ENCODE measurements at regions not wholly inside any gene's neighbourhood (a gene's known extent, or its start where the extent isn't known, plus 50 kb on each side); places are given as distances from the start of the nearest gene placed in this dataset.
A peak's percentile ranks its signal among the peaks of the same experiment; 100 is the strongest.
"Not testable (repeated sequence)": the region's sequence is repeated elsewhere in the genome, so short reads cannot be mapped to it uniquely, and the experiment has no call there.

GRCh38 chr1:113305029-113305428, 85.3 kb upstream of the MAGI3 start:
- not testable (repeated sequence) for DNase-seq

GRCh38 chr1:113307771-113308445, 82.4 kb upstream of the MAGI3 start:
- DNase-seq = peak in 1 of 4 experiments; percentile 10

GRCh38 chr1:113312651-113313050, 77.7 kb upstream of the MAGI3 start:
- DNase-seq = not testable (repeated sequence)

GRCh38 chr1:113314600-113314999, 75.7 kb upstream of the MAGI3 start:
- DNase-seq = no peak

GRCh38 chr1:113320272-113320671, 70.0 kb upstream of the MAGI3 start:
- DNase-seq = no peak

GRCh38 chr1:113320972-113321680, 69.2 kb upstream of the MAGI3 start:
- DNase-seq = no peak

- no peak for DNase-seq
These were observed 68.4 kb upstream of the MAGI3 start for GRCh38 chr1:113321771-113322387.

- no peak for DNase-seq
These were observed 67.9 kb upstream of the MAGI3 start for GRCh38 chr1:113322439-113322838.

GRCh38 chr1:113325022-113325421, 65.3 kb upstream of the MAGI3 start:
- no peak for DNase-seq

GRCh38 chr1:113326976-113327375, 63.3 kb upstream of the MAGI3 start:
- no peak for DNase-seq

GRCh38 chr1:113333056-113333455, 57.3 kb upstream of the MAGI3 start:
- DNase-seq = no peak

- DNase-seq = no peak
These were observed 50.3 kb upstream of the MAGI3 start for GRCh38 chr1:113340038-113340437.

All from suppressor macrophage (primary cell).